ENCODE measurements at regions not wholly inside any gene's neighbourhood (a gene's known extent, or its start where the extent isn't known, plus 50 kb on each side); places are given as distances from the start of the nearest gene placed in this dataset.

DNA sequence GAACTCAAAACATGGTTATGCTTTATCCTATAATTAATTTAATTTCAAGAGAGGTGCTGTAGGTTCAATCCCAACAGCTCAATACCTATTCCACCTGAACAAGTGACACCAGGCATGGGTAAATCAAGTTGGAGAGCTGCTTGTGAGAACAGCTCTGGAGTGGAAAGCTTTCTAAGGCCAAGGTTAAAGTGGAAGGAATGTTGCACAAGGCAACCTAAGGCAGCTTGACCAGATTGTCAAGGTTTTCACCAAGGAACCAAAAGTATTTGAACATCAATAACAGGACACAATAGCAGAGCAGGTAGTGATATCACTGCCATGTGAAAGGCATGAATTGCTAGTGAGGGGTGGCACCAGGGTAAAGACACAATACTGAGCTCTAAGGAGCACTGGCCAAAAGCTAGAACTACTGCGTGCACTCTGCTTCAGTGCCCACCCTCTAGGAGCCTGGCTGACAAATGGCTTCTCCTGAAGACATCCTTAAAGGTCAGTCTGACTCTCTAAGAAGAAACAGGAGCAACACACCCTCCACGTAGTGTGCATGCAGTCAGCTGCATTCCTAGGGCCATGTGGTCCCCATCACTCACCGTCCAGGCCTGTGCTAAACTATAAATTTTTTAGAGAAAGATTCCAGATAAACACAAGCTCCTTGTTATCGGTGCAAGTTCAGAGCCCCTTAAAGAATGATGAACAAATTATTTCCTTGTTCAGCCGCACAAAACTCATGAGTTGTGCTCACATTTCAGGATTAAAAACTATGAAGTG lies 677.7 kb upstream of the KLF4 start:
- DNase-seq: no peak

DNA sequence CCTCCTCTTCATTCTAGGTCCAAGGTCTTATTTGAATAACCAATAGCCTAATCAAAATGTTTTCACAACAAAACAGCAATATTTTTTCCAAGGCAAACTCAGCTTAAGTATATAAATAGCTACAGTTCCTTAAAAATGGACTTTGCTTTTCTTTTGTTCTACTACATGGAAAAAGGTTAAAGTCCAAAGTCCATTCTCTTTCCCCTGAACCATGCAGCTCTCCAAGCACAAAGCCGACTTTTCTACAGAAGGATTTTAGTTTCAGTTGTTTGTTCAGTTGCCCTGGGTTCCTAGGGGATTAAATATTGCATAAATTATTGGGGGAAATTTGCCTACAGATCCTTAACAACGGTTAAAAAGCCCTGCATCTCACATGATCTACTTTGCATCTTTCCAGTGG lies 677.0 kb upstream of the KLF4 start:
- DNase-seq: no peak

DNA sequence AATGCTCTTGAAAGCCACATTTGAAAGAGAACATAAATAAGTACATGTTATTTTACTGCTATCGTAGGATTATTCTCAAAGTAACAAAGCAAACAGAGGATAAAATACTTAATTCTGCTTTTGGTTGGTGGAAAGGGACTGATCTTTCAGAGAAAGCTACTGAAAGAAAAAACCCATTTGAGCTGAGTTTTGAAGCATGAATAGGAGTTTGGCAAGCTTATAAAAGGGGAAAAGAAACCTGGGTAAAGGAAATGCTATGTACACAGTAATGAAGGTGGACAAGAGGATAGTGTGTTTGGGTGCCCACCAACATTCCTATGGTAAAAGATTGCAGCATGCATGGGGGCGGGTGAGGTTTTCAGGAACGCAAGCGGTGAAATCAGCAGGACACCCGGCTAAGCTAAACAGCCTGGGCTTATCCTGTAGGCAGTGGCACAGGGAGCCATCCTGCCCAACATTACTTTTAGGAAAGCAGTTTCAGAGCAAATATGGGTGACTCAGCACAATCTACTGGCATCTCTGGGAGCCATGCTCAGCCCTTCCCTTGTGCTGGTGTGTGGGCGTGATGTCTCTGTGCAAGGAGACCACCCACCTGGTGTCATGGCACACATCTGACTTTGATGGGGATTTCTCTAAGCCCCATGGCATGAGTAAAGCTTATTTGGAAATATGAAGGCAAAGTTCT lies 673.9 kb upstream of the KLF4 start:
- DNase-seq: peak; percentile 42

DNA sequence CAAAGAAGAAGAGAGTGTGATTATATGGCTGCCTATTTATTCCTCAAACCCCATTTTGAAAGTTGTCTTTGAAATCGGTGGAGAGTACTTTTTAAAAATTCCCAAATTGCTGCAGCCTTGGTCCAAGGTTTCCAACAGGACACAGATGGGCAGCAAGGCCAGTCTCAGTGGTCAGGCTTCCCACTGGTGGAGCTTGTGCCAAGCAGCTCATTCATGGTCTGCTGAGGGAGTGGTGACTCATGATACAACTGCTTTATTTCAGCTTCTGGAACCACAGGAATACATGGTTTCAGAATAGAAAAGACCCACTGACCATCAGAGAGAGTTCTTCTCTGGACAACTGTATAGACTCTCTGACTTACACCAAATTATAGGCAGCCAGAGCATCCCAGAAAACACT lies 673.1 kb upstream of the KLF4 start:
- DNase-seq: peak; percentile 57

DNA sequence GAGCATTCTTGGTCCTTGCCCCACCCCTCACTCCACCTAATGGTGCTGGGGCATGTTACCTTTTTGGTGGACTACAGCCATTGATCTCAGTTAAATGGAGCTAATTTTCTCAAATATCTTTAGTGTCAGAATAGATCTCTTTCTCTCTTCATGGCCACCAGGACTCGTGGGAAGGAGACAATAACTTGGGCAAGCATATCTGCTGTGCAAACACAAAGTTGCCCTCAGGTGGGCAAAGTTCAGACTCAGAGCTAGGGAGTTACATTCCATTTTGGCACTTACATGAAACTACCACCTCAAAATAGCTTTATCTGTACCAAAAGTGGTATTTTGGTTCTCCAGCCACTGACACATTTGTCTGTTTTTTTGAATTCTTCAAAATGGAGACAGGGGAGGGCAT lies 671.9 kb upstream of the KLF4 start:
- DNase-seq: no peak

DNA sequence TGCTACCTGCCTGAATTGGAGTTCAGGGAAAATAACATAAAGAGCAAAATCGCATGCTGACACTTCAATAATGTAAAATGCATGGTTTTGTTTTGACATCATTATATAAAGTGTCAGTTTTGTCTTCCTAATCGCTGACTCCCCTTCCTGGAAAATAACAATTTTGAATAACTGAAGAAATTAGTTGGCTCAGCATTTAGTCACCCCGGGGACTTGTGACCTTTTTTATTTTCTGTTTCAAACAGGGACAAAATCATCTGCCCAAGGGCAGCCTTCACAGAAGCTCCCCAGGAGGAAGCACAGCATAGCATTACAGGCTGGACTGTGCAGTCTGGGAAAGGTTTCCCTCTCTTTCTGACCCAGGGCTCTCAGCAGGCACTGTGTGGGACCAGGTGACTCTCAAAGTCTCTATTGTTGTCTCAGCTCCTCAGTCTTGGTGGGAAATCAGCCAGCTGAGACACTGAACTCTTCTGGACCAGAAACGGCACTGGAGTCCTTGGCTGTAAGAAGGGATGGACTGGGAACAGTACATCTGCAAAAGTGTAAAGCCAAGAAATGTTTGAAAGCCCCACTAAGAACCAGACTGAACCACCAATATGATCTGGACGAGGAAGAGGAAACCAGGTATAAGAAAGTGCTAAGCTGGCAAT lies 671.3 kb upstream of the KLF4 start:
- no peak for DNase-seq

DNA sequence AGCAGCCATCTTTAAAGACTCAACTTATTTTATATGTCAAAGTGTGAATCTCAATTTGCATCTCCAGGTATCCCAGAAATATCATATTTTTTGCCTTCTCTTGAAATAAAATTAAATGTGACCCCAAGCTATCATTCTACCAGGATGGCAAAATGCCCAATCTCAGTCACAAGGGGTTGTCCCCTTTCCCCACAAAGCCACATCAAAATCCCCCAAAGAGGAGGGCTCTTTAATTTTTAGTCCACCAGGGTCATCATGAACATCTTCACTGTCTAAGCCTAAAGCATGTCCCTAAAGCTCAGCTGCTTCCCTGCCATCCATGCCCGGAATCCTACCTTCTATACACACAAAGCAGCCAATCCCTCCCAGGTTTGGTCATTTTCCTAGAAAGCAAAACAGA lies 670.5 kb upstream of the KLF4 start:
- no peak for DNase-seq

DNA sequence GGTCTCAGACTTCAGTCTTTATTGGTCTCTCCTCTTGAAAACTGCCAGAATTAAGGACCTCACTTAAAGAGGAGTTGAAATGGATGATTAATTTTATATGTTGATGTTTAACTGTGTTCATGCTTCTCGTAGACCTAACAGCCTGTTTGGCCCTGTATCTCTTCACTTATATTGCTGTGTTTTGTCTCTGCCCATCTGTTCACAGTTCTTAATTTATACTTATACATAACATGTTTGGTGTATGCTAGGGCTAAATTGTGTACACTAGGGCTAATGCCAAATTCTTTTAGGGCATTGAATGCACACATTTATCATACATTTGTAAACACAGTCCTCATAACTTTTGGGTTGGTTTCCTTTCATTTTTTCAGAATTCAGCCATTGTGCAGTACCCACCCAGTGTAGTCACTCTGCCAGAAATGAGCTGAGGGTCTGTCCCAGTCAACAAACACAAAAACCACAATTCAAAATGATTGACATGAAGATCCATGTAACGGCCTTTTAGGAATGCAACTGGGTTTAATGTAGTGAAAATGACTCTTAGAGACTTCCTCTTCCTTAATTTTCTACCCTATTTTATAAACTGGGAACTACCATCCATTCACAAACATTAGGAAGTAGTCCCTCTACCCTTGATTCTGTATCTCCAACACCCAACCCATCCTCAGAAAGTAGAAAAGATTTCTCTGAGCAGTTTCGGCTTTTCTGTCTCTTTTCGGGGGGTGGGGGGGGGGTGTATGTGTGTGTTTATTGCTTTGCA lies 668.8 kb upstream of the KLF4 start:
- DNase-seq: no peak

DNA sequence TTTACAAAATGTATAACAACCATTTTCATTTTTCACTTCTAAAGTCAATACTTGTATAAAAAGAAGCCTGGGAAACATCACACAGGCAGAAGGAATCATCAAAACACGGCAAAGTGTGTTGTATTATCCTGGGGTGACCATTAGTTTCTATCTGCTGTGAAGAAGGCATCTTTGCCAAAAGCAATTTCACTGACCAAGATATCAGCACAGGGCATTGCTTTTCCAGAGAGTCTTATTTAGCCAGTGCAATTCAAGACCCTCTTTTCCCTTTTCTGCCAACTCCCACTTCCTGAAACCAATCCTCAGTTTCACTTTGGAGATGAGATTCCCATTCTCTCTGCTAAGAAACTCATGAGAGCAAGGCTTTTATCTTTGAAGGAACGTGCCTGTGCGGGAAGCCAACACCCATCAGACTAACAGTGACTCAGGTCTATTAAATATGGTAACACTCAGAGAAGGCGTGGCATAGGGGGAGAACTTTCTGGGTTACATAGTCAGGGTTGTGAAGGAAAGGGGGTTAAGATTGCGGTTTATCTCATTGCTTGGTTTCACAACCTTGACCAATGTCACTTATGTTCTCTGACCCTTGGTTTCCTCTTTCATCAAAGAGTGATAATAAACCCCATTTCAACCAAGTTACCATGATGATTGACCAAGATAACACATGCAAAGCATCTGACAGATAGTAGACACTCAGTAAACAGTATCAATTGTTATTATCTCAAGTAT lies 666.9 kb upstream of the KLF4 start:
- no peak for DNase-seq

DNA sequence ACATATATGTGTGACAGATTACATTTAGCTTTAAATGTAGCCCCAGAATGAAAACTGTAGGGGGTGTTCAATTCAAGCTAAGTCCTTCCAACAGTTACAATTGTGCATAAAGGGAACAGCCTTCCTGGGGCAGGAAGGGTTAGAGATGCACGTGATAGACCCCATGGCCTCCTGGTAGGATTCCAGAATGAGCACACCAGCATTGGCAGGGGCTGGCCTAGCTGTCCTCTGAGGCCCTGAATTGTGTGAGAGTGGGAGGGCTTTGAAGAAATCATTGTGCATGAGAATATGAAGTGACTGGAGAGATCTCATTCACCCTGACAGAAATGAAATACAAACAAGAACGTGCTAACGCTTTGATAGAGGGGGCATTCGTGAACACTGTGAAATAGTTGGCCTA lies 663.8 kb upstream of the KLF4 start:
- DNase-seq: no peak

DNA sequence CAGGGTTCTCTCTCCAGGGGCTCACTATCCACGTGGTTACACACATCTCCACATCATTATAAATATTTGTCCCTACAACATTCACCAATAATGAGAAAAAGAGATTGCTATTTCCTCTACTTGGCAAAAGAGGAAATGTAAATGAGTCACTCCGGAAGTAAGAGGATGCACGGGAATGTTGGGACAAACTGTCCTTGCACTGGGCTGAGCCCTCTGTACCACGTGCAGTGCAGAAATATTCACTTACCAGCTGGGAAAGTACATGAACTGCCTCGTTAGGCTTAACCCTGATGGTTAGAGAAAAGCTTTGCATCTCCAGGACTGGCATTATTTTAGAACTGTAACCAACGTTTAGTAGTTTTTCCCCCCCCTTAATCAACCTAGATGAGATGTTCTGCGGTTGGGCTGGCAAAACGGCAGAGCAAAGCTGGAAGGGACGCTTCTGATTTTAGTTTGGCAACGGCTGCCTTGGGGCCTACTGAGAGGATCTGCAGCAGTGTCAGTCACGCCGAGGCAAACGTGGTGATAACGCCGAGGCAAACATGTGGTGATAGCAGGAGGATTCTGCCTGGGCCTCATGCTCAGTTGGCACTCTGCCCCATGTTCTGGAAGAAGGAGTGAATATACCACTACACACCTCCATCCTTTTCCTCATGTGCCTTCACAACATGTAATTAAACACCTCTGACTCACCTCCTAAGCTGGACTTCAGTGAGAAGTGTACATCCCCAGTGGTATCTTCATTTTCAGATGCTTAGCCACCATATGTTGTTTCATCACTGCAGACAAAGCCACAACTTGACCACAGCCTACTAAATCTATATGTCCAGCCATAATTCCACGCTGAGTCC lies 661.4 kb upstream of the KLF4 start:
- peak; percentile 79 for DNase-seq

DNA sequence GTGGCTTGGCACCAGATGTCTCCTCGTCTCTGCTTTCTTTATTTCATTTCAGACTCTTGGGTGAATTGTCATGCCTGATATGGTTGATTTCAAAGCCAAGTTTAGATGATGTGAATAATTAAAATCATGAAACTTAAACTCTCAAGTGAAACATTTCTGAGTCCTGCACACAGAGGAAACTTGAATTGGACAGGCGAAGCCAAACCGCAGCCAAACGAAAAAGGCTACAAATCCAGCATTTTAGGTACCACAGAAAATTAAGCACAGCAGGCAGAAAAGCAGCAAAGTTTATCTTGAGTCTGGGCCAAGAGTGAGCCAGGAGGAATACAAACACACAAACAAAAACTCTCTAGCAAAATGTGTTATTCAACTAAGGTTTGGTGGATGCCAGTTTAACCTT lies 659.8 kb upstream of the KLF4 start:
- no peak for DNase-seq

DNA sequence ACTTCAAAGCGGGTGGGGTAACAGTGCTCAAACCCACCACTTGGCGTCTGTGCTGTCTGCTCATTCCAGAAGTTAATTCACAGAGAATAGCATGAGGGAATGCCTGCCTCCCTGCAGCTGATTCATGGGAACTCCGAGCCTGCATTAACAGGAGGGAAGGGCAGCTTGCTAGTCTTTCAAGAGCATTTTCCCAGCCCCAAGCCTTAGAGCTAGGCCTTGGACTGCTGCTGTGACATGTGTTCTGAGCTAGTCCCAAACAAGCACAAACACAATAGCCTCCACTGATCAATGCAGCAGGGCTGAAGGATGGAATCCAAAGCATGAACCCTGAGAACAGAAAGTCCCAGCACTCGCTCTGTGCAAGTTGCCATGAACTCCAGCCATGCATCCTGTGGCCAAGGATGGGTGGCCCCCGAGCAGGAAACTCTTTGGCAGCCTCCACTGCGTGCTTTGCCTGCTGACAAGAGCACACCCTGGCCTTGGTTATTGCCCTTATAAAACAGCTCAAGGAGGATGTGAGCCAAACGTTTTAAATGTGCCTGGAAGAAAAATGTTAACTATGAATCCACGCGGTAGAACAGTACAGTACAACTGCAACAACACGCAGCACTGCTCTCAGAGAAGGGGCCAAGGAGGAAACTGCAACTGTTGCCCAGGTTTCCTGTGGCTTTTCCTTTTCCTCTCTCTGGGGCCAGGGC lies 653.1 kb upstream of the KLF4 start:
- peak; percentile 69 for DNase-seq

DNA sequence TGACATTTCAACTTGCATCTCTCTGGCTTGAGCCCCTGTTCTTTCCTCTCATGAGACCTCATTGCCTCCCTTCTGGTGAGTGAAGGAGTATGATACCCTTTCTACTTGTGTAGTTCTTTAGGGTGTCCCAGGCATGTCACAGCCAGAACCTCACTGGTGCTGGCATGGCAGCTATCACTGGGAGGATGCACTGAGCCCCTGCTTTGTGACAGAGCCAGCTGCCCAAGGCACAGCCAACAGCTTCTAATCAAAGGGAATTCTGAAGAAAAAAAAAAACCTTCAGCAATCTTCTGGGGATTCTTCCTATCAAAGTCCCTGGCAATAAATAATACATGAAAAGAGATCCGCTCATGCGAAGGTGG lies 652.6 kb upstream of the KLF4 start:
- no peak for DNase-seq

DNA sequence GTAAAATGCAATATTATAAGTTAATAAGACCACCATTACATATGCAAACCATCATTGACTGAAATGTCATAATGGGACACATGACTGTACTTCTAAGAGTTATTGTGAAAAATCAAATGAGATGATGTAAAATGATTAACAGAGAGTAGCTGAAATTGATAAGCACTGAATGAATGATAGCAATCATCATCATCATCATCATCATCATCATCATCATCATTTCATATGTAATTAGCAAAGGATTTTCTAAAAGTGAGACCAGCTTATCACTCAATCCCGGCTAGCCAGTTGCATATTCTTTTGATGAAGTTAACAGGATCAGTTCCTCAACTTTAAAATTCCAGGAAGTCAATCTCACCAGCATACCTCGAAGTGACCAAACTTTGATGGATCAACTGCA lies 650.3 kb upstream of the KLF4 start:
- DNase-seq: no peak

DNA sequence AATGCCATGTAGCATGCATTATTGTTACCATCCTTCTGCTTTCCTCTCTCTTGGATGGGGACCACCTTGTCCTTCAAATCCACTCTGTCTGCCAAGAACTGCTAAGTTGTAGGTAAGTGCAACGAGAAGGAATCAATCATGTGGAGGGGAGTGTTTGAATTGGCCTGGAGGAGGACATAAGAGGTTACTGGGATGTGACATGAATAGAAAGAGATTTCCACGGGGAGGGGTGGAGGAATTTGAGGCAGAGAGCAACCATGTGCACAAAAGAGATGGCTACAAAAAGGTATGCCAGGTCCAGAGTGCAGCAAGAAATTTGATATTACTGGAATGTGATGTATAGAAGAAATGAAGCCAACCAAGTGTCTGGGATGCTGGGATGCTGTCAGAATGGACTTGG lies 648.9 kb upstream of the KLF4 start:
- no peak for DNase-seq

DNA sequence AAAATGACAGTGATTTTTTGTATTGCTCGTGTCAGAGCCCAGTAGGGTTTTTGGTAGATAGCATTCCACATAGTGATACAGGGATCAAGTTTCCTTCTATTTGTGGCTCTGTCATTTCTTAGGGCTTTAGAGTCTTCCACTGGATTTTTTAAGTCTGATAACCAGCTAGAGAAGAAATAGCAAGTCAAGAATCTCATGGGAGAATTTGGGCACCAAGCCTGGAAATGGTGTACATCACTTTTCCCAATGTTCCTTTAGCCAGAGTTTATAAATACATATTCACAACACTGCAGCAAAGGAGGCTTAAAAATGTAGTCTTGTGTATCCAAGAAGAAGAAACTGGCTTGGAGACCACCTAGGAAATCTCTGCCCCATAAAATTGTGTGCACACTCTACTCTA lies 647.1 kb upstream of the KLF4 start:
- DNase-seq: peak; percentile 21

DNA sequence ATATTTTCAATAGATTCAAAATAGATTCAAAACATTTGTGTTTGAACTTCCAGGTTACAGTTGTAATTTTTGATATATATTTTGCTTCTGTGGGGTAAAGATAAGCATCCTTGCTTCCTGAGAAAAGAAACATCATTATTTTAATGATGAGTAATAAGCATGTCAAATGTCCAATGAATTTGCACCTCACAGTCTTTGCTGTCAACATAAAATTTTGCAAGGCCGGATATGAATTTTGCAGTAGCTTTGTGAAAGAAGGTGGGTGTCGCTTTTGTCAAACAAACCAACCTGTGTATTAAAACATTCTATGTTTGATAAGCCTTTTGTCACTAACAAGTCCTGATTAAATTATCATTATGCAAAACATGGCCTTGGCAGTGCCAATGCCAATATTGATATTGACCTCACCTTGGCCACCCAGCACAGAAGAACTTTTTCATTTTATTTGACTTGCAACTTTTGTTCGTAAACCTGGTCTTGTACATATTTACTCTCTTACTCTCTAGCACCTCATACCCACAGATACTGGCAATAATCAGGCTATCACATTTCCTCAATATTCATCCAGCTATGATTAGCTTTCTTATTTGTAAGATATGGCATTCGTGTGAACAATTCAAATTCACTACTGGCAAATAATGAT lies 645.0 kb upstream of the KLF4 start:
- DNase-seq: no peak

DNA sequence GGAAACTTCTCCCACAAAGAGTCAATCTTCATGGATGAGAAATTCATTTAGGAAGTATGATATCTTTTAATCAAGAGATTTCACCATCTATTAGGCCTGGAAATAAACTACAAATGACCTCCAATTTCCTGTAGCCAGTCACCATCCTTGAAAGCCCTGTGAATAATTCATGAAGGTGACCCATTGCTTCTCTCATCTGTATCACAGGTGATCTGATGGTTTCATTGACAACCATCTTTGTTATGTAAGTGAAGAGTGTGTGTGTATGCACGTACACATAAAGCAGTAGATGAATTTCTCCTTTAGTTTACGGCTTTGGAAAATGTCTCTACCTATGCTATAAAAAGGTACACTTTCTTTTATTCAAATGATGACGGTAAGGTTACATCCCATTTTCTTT lies 644.1 kb upstream of the KLF4 start:
- DNase-seq: no peak

DNA sequence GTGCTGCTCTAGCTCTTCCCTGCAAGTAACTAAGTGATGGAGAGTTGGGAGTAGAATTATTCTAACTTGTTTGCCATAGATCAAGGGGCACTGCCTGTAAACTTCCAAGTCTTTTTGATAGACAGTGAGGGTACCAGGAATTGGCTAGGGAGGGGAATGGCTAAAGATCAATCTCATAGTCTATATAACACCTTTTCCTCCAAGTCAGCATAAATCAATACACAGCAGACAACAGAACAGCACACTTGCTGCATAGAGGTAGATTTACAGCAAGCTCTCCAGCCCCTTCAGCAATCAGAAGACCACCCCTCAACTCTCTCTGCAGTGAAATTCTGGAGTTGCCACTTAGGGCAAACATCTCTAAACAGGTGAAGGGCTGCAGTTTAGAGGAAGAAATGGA lies 643.5 kb upstream of the KLF4 start:
- DNase-seq: no peak

DNA sequence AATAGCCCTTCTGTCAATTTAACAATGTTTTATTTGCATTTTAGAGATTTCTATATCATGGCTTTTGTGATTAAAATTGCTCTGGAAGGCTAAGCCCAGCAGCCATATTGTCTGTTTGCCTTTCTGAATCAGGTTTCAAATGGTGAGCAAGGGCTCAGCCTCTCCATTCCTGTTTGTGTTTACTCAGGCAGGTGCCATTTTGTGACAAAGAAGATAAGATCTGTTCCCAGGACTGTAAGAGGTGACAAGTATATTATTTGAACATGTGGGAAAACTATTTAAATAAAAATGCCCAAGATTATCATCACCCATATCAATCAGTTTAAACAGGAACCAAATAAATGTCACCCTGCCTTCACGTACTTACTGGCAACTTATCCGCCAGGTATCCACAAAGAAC lies 641.3 kb upstream of the KLF4 start:
- DNase-seq: no peak

All from fibroblast of skin of right biceps (primary cell).